GM12878 (cell line): ENCODE measurements at regions not wholly inside any gene's neighbourhood (a gene's known extent, or its start where the extent isn't known, plus 50 kb on each side); places are given as distances from the start of the nearest gene placed in this dataset.

ENCODE experiments used
- ATAC-seq: fragments of 200-7000 bp; cut with Tn5 transposase; 3 replicates; pipeline ENCODE4 v1.9.1; 2020; ENCODE audit warnings: mild to moderate bottlenecking, moderate library complexity
- BruUV-seq: library from RNA; stranded (reverse); fragments of 400-500 nt; replicated peaks from 2 replicates; lab custom pipeline; 2021; lab: Mats Ljungman, UMichigan
- CTCF ChIA-PET: fragments of 300-600 bp; sonication (Branson Sonifier 250); formaldehyde crosslinking; extraction: SDS; loops from one replicate; lab custom pipeline; 2021; ENCODE audit warnings: inconsistent platforms; lab: Yijun Ruan, JAX
- POLR2A ChIA-PET: fragments of 350-600 bp; formaldehyde crosslinking; extraction: SDS; loops from one replicate; lab custom pipeline; 2021; ENCODE audit warnings: inconsistent platforms; lab: Charles Lee
- RAD21 ChIA-PET: fragments of 300-600 bp; sonication (Branson Sonifier 250); formaldehyde crosslinking; loops from one replicate; lab custom pipeline; 2023; ENCODE audit warnings: antibody characterized with exemption; ENCODE audit not compliant: unreplicated experiment; lab: Charles Lee
- SMC1A ChIA-PET: fragments of 300-600 bp; sonication (Branson Sonifier 250); formaldehyde crosslinking; loops from one replicate; lab custom pipeline; 2023; ENCODE audit not compliant: unreplicated experiment, uncharacterized antibody; lab: Charles Lee
- DNase-seq: peaks from one replicate; pipeline ENCODE4 v3.0.0-alpha.2; 2011; ENCODE audit warnings: low read depth, low spot score
- FAIRE-seq: peaks from 3 replicates; lab custom pipeline; 2011; peaks lifted over from hg19 to GRCh38; lab: Jason Lieb, UNC
- H2AFZ ChIP-seq: 2 replicates; pipeline ENCODE4 v1.6.0; 2011; ENCODE audit warnings: low read depth, low read length, control low read depth; ENCODE audit not compliant: control insufficient read depth
- H3K27ac ChIP-seq: 2 replicates; pipeline ENCODE4 v1.5.1; 2011; ENCODE audit warnings: control low read depth; ENCODE audit not compliant: control insufficient read depth, insufficient read depth
- H3K27me3 ChIP-seq, 2 experiments: replicated peaks in 1 of 2; 2 replicates each; pipeline versions ENCODE4 v1.6.0 to v1.6.1; 2011; ENCODE audit warnings: low read length in 1 of 2; ENCODE audit not compliant: control insufficient read depth in 2 of 2, insufficient read depth in 2 of 2
- H3K36me3 ChIP-seq, 2 experiments: 2 replicates each; pipeline ENCODE4 v1.5.1; 2011; ENCODE audit warnings: low read length in 1 of 2; ENCODE audit not compliant: control insufficient read depth in 2 of 2, insufficient read depth in 2 of 2
- H3K4me1 ChIP-seq: 2 replicates; pipeline ENCODE4 v1.6.1; 2011; ENCODE audit warnings: mild to moderate bottlenecking, low read length, moderate library complexity, mixed read lengths; ENCODE audit not compliant: control insufficient read depth, insufficient read depth
- H3K4me2 ChIP-seq: 2 replicates; pipeline ENCODE4 v1.6.0; 2011; ENCODE audit warnings: control low read depth; ENCODE audit not compliant: control insufficient read depth, insufficient read depth
- H3K4me3 ChIP-seq: fragments of 200-600 bp; sonication (generic); 2 replicates; pipeline ENCODE4 v1.5.1; 2016
- H3K79me2 ChIP-seq: 2 replicates; pipeline ENCODE4 v1.6.0; 2011; ENCODE audit warnings: low read length; ENCODE audit not compliant: control insufficient read depth, insufficient read depth
- H3K9ac ChIP-seq: 2 replicates; pipeline ENCODE4 v1.8.0; 2011; ENCODE audit warnings: low read length, control low read depth, mixed read lengths; ENCODE audit not compliant: control insufficient read depth, insufficient read depth
- H3K9me3 ChIP-seq: replicated peaks from 3 replicates; pipeline ENCODE4 v1.5.1; 2011; ENCODE audit warnings: mild to moderate bottlenecking, low read length; ENCODE audit not compliant: control insufficient read depth, insufficient read depth
- H4K20me1 ChIP-seq: 2 replicates; pipeline ENCODE4 v1.6.0; 2011; ENCODE audit not compliant: control insufficient read depth, insufficient read depth
- BHLHE40 ChIP-seq, 2 experiments: fragments of 450-650 bp in 1 of 2; IDR thresholded peaks; 2 replicates each; pipeline ENCODE4 v1.6.1; 2011 to 2017; ENCODE audit warnings: low read depth in 2 of 2, borderline replicate concordance in 1 of 2, improper control_type of control experiment in 1 of 2, low read length in 1 of 2, mild to moderate bottlenecking in 1 of 2
- CREB1 ChIP-seq: IDR thresholded peaks from 2 replicates; pipeline ENCODE4 v1.6.1; 2012; ENCODE audit warnings: low read depth, mild to moderate bottlenecking, inconsistent platforms
- FOXM1 ChIP-seq: IDR thresholded peaks from 2 replicates; pipeline ENCODE4 v1.6.1; 2012; ENCODE audit warnings: low read depth, mild to moderate bottlenecking, inconsistent platforms, low read length, moderate library complexity
- GABPA ChIP-seq: IDR thresholded peaks from 2 replicates; pipeline ENCODE4 v1.6.1; 2014; ENCODE audit warnings: antibody characterized with exemption, low read depth, mild to moderate bottlenecking, inconsistent platforms
- IKZF1 ChIP-seq: fragments of 450-650 bp; conservative IDR thresholded peaks from 2 replicates; pipeline ENCODE4 v1.6.1; 2017; ENCODE audit warnings: antibody characterized with exemption, mild to moderate bottlenecking
- NR2C1 ChIP-seq: fragments of 450-650 bp; IDR thresholded peaks from 2 replicates; pipeline ENCODE4 v1.6.1; 2017; ENCODE audit warnings: antibody characterized with exemption, mild to moderate bottlenecking, moderate library complexity
- NRF1 ChIP-seq: conservative IDR thresholded peaks from 2 replicates; pipeline ENCODE4 v1.6.1; 2011; ENCODE audit warnings: mild to moderate bottlenecking, low read depth, low read length, improper control_type of control experiment
- POLR2AphosphoS5 ChIP-seq: IDR thresholded peaks from 2 replicates; pipeline ENCODE4 v1.6.1; 2011; ENCODE audit warnings: mild to moderate bottlenecking, low read length, inconsistent platforms
- ZZZ3 ChIP-seq: IDR thresholded peaks from 2 replicates; pipeline ENCODE4 v1.6.1; 2011; ENCODE audit warnings: low read depth; ENCODE audit not compliant: control insufficient read depth, insufficient read length
- WGBS: methylation state at CpG from one replicate; pipeline ENCODE4 v1.1.6; 2016; ENCODE audit warnings: low lambda C conversion rate; ENCODE audit not compliant: insufficient replicate concordance, insufficient coverage; ENCODE audit errors: missing lambda C conversion rate; 5-methylcytosine and 5-hydroxymethylcytosine counted together
- in situ Hi-C: fragments of 300-500 bp; cut with MboI; formaldehyde crosslinking; loops from 9 replicates; pipeline ENCODE4 v1.14.3; 2018; ENCODE audit warnings: mixed read lengths
- intact Hi-C: fragments of 100-400 bp; cut with micrococcal nuclease; formaldehyde crosslinking; loops from one replicate; pipeline ENCODE4 v1.14.2; 2022; ENCODE audit not compliant: unreplicated experiment
- TF ChIP-seq, protein P1 (sequence below): fragments of 450-650 bp; IDR thresholded peaks from 2 replicates; pipeline ENCODE4 v1.6.1; 2018; ENCODE audit warnings: borderline replicate concordance, mild to moderate bottlenecking; ENCODE audit not compliant: partially characterized antibody
- TF ChIP-seq, protein P2 (sequence below): IDR thresholded peaks from 2 replicates; pipeline ENCODE4 v1.6.1; 2012; ENCODE audit warnings: mild to moderate bottlenecking, low read depth, low read length
- TF ChIP-seq, protein P3 (sequence below): IDR thresholded peaks from 2 replicates; pipeline ENCODE4 v1.6.1; 2011; ENCODE audit warnings: borderline replicate concordance, low read depth, mild to moderate bottlenecking, moderate library complexity, mixed read lengths, low read length; ENCODE audit not compliant: insufficient read depth; ENCODE audit errors: extremely low read length

DNA sequence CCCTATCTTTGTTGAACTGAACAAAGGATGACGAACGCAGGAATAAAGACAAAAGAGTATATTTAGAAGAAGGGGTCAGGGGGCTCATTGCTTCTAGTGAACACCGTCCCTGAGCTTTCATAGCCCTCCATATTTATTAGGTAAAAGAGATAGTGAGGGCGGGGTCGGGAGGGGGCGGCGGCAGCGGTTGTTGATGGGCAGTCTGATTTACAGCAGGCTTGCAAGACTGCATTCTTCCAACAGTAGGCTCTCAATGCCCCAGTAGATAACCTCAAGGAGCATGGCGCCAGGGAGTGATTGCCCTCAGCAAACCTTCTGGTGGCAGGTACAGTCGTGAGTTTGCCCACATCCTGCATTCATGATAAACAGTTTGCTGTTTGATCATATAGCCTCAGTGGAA, 563.3 kb upstream of the SYNCRIP start:
- WGBS = 68% methylated on average over 10 of the region's 10 CpGs
- H2AFZ ChIP-seq = no peak overlapping the region
- ChIA-PET RAD21 (no interaction called here), SMC1A (no interaction called here), CTCF (interaction anchor here (0.5 kb wide), 1 partner anchor 9 kb away, joined by 3 read pairs; no protein-coding TSS in a partner anchor), POLR2A (no interaction called here)
- H3K9ac ChIP-seq = no peak overlapping the region
- no TSS peak for BruUV-seq
- no peaks in the 10 kb centered on the region for H3K9me3 ChIP-seq
- H3K36me3 ChIP-seq = no peaks in the 10 kb centered on the region
- H3K79me2 ChIP-seq = no peaks in the 10 kb centered on the region
- FAIRE-seq (no peak), ATAC-seq (no peak), DNase-seq (no peak)
- H3K4me1 ChIP-seq = no peaks in the 10 kb centered on the region
- no peaks in the 10 kb centered on the region for H3K27me3 ChIP-seq
- intact Hi-C loops (no loop called here), in situ Hi-C loops (no loop called here)
- H4K20me1 ChIP-seq = no peaks in the 10 kb centered on the region
- TF ChIP-seq, protein P1, sequence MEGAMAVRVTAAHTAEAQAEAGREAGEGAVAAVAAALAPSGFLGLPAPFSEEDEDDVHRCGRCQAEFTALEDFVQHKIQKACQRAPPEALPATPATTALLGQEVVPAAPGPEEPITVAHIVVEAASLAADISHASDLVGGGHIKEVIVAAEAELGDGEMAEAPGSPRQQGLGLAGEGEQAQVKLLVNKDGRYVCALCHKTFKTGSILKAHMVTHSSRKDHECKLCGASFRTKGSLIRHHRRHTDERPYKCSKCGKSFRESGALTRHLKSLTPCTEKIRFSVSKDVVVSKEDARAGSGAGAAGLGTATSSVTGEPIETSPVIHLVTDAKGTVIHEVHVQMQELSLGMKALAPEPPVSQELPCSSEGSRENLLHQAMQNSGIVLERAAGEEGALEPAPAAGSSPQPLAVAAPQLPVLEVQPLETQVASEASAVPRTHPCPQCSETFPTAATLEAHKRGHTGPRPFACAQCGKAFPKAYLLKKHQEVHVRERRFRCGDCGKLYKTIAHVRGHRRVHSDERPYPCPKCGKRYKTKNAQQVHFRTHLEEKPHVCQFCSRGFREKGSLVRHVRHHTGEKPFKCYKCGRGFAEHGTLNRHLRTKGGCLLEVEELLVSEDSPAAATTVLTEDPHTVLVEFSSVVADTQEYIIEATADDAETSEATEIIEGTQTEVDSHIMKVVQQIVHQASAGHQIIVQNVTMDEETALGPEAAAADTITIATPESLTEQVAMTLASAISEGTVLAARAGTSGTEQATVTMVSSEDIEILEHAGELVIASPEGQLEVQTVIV = no peak
- TF ChIP-seq FOXM1 (no peak), ZZZ3 (no peak), IKZF1 (no peak), NR2C1 (no peak), POLR2AphosphoS5 (no peak), NRF1 (no peak), BHLHE40 (IDR thresholded peaks at IDR 0.05; ENCODE audit: borderline replicate concordance in 1 of 2, low read depth in 2 of 2, low read length in 1 of 2) (no peak), CREB1 (no peak), GABPA (no peak)
- TF ChIP-seq, protein P2, sequence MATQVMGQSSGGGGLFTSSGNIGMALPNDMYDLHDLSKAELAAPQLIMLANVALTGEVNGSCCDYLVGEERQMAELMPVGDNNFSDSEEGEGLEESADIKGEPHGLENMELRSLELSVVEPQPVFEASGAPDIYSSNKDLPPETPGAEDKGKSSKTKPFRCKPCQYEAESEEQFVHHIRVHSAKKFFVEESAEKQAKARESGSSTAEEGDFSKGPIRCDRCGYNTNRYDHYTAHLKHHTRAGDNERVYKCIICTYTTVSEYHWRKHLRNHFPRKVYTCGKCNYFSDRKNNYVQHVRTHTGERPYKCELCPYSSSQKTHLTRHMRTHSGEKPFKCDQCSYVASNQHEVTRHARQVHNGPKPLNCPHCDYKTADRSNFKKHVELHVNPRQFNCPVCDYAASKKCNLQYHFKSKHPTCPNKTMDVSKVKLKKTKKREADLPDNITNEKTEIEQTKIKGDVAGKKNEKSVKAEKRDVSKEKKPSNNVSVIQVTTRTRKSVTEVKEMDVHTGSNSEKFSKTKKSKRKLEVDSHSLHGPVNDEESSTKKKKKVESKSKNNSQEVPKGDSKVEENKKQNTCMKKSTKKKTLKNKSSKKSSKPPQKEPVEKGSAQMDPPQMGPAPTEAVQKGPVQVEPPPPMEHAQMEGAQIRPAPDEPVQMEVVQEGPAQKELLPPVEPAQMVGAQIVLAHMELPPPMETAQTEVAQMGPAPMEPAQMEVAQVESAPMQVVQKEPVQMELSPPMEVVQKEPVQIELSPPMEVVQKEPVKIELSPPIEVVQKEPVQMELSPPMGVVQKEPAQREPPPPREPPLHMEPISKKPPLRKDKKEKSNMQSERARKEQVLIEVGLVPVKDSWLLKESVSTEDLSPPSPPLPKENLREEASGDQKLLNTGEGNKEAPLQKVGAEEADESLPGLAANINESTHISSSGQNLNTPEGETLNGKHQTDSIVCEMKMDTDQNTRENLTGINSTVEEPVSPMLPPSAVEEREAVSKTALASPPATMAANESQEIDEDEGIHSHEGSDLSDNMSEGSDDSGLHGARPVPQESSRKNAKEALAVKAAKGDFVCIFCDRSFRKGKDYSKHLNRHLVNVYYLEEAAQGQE = no peak
- TF ChIP-seq, protein P3, sequence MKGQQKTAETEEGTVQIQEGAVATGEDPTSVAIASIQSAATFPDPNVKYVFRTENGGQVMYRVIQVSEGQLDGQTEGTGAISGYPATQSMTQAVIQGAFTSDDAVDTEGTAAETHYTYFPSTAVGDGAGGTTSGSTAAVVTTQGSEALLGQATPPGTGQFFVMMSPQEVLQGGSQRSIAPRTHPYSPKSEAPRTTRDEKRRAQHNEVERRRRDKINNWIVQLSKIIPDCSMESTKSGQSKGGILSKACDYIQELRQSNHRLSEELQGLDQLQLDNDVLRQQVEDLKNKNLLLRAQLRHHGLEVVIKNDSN = no peak
- no peak overlapping the region for H3K4me2 ChIP-seq
- no peak overlapping the region for H3K27ac ChIP-seq
- H3K4me3 ChIP-seq = no peak overlapping the region
